ENCODE measurements at regions not wholly inside any gene's neighbourhood (a gene's known extent, or its start where the extent isn't known, plus 50 kb on each side); places are given as distances from the start of the nearest gene placed in this dataset.
A peak's percentile ranks its signal among the peaks of the same experiment; 100 is the strongest.

- WGBS (ENCODE audit: low lambda C conversion rate), result 7% methylated on average over 2 of the region's 2 CpGs
- ATAC-seq (no peak), FAIRE-seq (no peak), DNase-seq (ENCODE audit: low spot score) (peak; percentile 3)
- no peak overlapping the region for H3K9ac ChIP-seq (ENCODE audit: insufficient read depth, low read depth, low read length)
- no peaks in the 10 kb centered on the region for H3K79me2 ChIP-seq (ENCODE audit: insufficient read depth, low read length)
- no peaks in the 10 kb centered on the region for H3K4me1 ChIP-seq (ENCODE audit: insufficient read depth, low read length)
- BruUV-seq (replicated peaks), result no TSS peak
- CTCF ChIA-PET (ENCODE audit: low intra/inter-chr PET ratio, low total read pairs), result no interaction called here
- H3K9me3 ChIP-seq (ENCODE audit: low read length), result no peaks in the 10 kb centered on the region
- intact Hi-C loops (cut with micrococcal nuclease; ENCODE audit: unreplicated experiment) (no loop called here), in situ Hi-C loops (cut with HindIII; ENCODE audit: extremely low pct_ligation_motif_present, low pct_unique_long_range_greater_than_20kb) (no loop called here)
- no peaks in the 10 kb centered on the region for H4K20me1 ChIP-seq (ENCODE audit: insufficient read depth, low read length)
- no peak overlapping the region for H3K4me3 ChIP-seq (replicated peaks in 1 of 3; ENCODE audit: insufficient read depth in 1 of 3, low read depth in 2 of 3, low read length in 3 of 3)
- TF ChIP-seq ZNF333 (CRISPR knock-in tag; IDR thresholded peaks at IDR 0.05; ENCODE audit: borderline replicate concordance) (no peak), ZNF430 (CRISPR knock-in tag; IDR thresholded peaks at IDR 0.05) (no peak), ATF1 (CRISPR knock-in tag; IDR thresholded peaks at IDR 0.05) (no peak), HCFC1 (IDR thresholded peaks at IDR 0.05; ENCODE audit: low read depth, low read length) (no peak), EHMT2 (IDR thresholded peaks at IDR 0.05; ENCODE audit: borderline replicate concordance, low read depth, low read length) (no peak), SMAD3 (CRISPR knock-in tag; IDR thresholded peaks at IDR 0.05) (no peak), ZNF709 (CRISPR knock-in tag; IDR thresholded peaks at IDR 0.05) (no peak), RNF219 (CRISPR knock-in tag; IDR thresholded peaks at IDR 0.05) (no peak), SNAPC4 (CRISPR knock-in tag; IDR thresholded peaks at IDR 0.05) (no peak), ZNF20 (CRISPR knock-in tag; IDR thresholded peaks at IDR 0.05) (no peak), MAF1 (CRISPR knock-in tag; IDR thresholded peaks at IDR 0.05; ENCODE audit: borderline replicate concordance) (no peak), THAP11 (CRISPR knock-in tag; IDR thresholded peaks at IDR 0.05) (no peak), ARNT (IDR thresholded peaks at IDR 0.05) (no peak), ATF7 (IDR thresholded peaks at IDR 0.05) (peak; percentile 99), ATF7 (CRISPR knock-in tag; IDR thresholded peaks at IDR 0.05) (no peak), CREB1 (IDR thresholded peaks at IDR 0.05) (peak; percentile 94), CREB1 (CRISPR knock-in tag; IDR thresholded peaks at IDR 0.05) (no peak), ZMAT3 (CRISPR knock-in tag; conservative IDR thresholded peaks at IDR 0.05) (no peak)
- no peak overlapping the region for H3K27ac ChIP-seq (ENCODE audit: extremely low read length, insufficient read depth, low read length)
- no peaks in the 10 kb centered on the region for H3K36me3 ChIP-seq (replicated peaks in 1 of 2; ENCODE audit: control insufficient read depth in 1 of 2, insufficient read depth in 2 of 2, low read length in 2 of 2)
- POLR2A ChIA-PET, result no interaction called here
- no peaks in the 10 kb centered on the region for H3K27me3 ChIP-seq (ENCODE audit: control insufficient read depth in 1 of 2, insufficient read depth in 2 of 2, low read length in 2 of 2)
- no peak overlapping the region for H2AFZ ChIP-seq (ENCODE audit: low read length)
- no peak overlapping the region for H3K4me2 ChIP-seq (ENCODE audit: low read depth, low read length)
These were observed 219.8 kb upstream of the UFL1 start for GRCh38 chr6:96301781-96302180.
